CD14-positive monocyte (primary cell): ENCODE measurements at regions not wholly inside any gene's neighbourhood (a gene's known extent, or its start where the extent isn't known, plus 50 kb on each side); places are given as distances from the start of the nearest gene placed in this dataset.

Source experiments
- DNase-seq, 3 donors: peaks; one replicate each; pipeline ENCODE4 v3.0.0-alpha.2; 2011 to 2022
- H2AFZ ChIP-seq: 2 replicates; pipeline ENCODE4 v1.6.0; 2012; ENCODE audit warnings: mild to moderate bottlenecking, low read depth, low read length, inconsistent platforms; ENCODE audit not compliant: insufficient read depth, poor library complexity, severe bottlenecking
- H3K27ac ChIP-seq, 2 donors: 1 replicate in 1 of 2; 2 replicates in 1 of 2; pipeline ENCODE4 v1.5.1; 2012 to 2013; ENCODE audit warnings: low read length in 2 of 2, control low read depth in 1 of 2, inconsistent platforms in 1 of 2, low read depth in 1 of 2, mild to moderate bottlenecking in 1 of 2
- H3K27me3 ChIP-seq, 2 donors: one replicate each; pipeline versions ENCODE4 v1.6.0 to v1.6.1; 2011 to 2013; ENCODE audit warnings: low read length in 2 of 2; ENCODE audit not compliant: control insufficient read depth in 2 of 2, insufficient read depth in 2 of 2
- H3K36me3 ChIP-seq, 2 donors: replicated peaks in 1 of 2; 1 replicate in 1 of 2; 2 replicates in 1 of 2; pipeline versions ENCODE4 v1.5.1 to v1.6.1; 2012 to 2013; ENCODE audit warnings: low read length in 2 of 2, control low read depth in 1 of 2, inconsistent platforms in 1 of 2, mild to moderate bottlenecking in 1 of 2; ENCODE audit not compliant: insufficient read depth in 2 of 2, control insufficient read depth in 1 of 2
- H3K4me1 ChIP-seq, 2 donors: 1 replicate in 1 of 2; 2 replicates in 1 of 2; pipeline versions ENCODE4 v1.5.1 to v1.6.1; 2012 to 2013; ENCODE audit warnings: low read length in 2 of 2, control low read depth in 1 of 2, inconsistent platforms in 1 of 2, mild to moderate bottlenecking in 1 of 2, moderate library complexity in 1 of 2; ENCODE audit not compliant: insufficient read depth in 2 of 2, control insufficient read depth in 1 of 2
- H3K4me2 ChIP-seq: replicated peaks from 2 replicates; pipeline ENCODE3; 2012; ENCODE audit warnings: low read length, moderate library complexity, mild to moderate bottlenecking; ENCODE audit not compliant: poor library complexity, severe bottlenecking; ENCODE audit errors: extremely low read depth
- H3K4me3 ChIP-seq, 3 experiments: fragments of 200-600 bp in 1 of 3; sonication (generic) in 1 of 3; replicated peaks in 1 of 3; 1 replicate in 2 of 3; 2 replicates in 1 of 3; pipeline ENCODE4 v1.5.1; 2011 to 2013; ENCODE audit warnings: low read length in 3 of 3, mild to moderate bottlenecking in 3 of 3, control low read depth in 2 of 3, low read depth in 2 of 3, inconsistent platforms in 1 of 3, moderate library complexity in 1 of 3
- H3K79me2 ChIP-seq: 2 replicates; pipeline ENCODE4 v1.6.0; 2012; ENCODE audit warnings: mild to moderate bottlenecking, control low read depth, inconsistent platforms, low read length, moderate library complexity; ENCODE audit not compliant: insufficient read depth
- H3K9ac ChIP-seq: 2 replicates; pipeline ENCODE4 v1.6.0; 2017; ENCODE audit warnings: low read length, mild to moderate bottlenecking; ENCODE audit not compliant: insufficient read depth, poor library complexity, severe bottlenecking
- H3K9me3 ChIP-seq, 2 donors: replicated peaks in 1 of 2; 1 replicate in 1 of 2; 2 replicates in 1 of 2; pipeline versions ENCODE4 v1.5.1 to v1.6.1; 2012 to 2013; ENCODE audit warnings: low read length in 2 of 2, control low read depth in 1 of 2; ENCODE audit not compliant: control insufficient read depth in 1 of 2, insufficient read depth in 1 of 2
- H4K20me1 ChIP-seq: 2 replicates; pipeline ENCODE4 v1.6.0; 2012; ENCODE audit warnings: mild to moderate bottlenecking, low read length, control low read depth, moderate library complexity; ENCODE audit not compliant: insufficient read depth
- H3K27ac Mint-ChIP-seq, 7 donors: one replicate each; pipeline ENCODE4 v1.8.0; 2020; ENCODE audit warnings: mild to moderate bottlenecking in 7 of 7, mixed read lengths in 7 of 7, moderate library complexity in 6 of 7, inconsistent platforms in 2 of 7
- H3K27me3 Mint-ChIP-seq, 3 donors: one replicate each; pipeline ENCODE4 v1.8.0; 2021 to 2022; ENCODE audit warnings: low read depth in 3 of 3, mild to moderate bottlenecking in 3 of 3, mixed read lengths in 3 of 3, moderate library complexity in 3 of 3, inconsistent platforms in 1 of 3
- H3K36me3 Mint-ChIP-seq, 2 donors: one replicate each; pipeline ENCODE4 v1.8.0; 2020; ENCODE audit warnings: mixed read lengths in 2 of 2, inconsistent platforms in 1 of 2, mild to moderate bottlenecking in 1 of 2
- H3K4me1 Mint-ChIP-seq: one replicate; pipeline ENCODE4 v1.8.0; 2020; ENCODE audit warnings: mild to moderate bottlenecking, mixed read lengths
- H3K4me3 Mint-ChIP-seq, 2 donors: one replicate each; pipeline ENCODE4 v1.8.0; 2020; ENCODE audit warnings: mild to moderate bottlenecking in 2 of 2, mixed read lengths in 2 of 2, moderate library complexity in 1 of 2
- H3K9me3 Mint-ChIP-seq, 7 donors: one replicate each; pipeline ENCODE4 v1.8.0; 2020 to 2022; ENCODE audit warnings: mixed read lengths in 7 of 7, mild to moderate bottlenecking in 6 of 7, moderate library complexity in 6 of 7, inconsistent platforms in 2 of 7
- WGBS: methylation state at CpG from one replicate; pipeline ENCODE4 v1.1.5; 2013; ENCODE audit warnings: missing lambda C conversion rate; ENCODE audit not compliant: insufficient coverage; 5-methylcytosine and 5-hydroxymethylcytosine counted together
- intact Hi-C, 2 donors: fragments of 100-400 bp; cut with micrococcal nuclease; formaldehyde crosslinking; loops; one replicate each; pipeline versions ENCODE4 v1.15.0 to v1.15.1; 2023
- TF ChIP-seq, protein P1 (sequence below): fragments of 200-600 bp; IDR thresholded peaks from one replicate; pipeline ENCODE4 v1.8.0; 2022; ENCODE audit warnings: antibody characterized with exemption, mild to moderate bottlenecking

DNA sequence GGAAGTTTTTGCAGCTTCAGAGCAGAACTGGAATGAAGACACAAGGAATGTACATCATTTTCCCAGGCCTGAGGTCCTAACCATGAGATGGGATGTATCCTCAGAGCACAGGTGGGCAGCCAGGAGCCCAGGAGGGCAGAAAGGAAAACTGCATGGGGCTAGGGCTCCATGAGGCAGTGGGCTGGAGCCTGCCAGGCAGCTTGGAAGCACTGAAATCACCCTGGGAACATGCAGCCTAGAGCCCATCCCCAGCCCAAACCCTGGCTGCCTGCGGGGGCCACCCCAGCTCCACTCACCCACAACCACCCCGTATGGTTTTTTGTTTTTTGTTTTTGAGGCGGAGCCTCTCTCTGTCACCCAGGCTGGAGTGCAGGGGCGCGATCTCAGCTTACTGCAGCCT is 86.2 kb upstream of the SIAH1 start:
- H3K36me3 ChIP-seq = no peaks in the 10 kb centered on the region
- no peaks in the 10 kb centered on the region for H3K79me2 ChIP-seq
- H3K9ac ChIP-seq = no peak overlapping the region
- no peak overlapping the region for H2AFZ ChIP-seq
- Mint-ChIP-seq H3K4me3 (no peak overlapping the region), H3K27me3 (peaks cover 0 to 3% (median 1%) of the 10 kb centered on the region in 3 donors), H3K36me3 (no peaks in the 10 kb centered on the region), H3K9me3 (peaks cover 0 to 8% (median 2%) of the 10 kb centered on the region in 7 donors), H3K4me1 (no peaks in the 10 kb centered on the region), H3K27ac (no peak overlapping the region)
- no peaks in the 10 kb centered on the region for H4K20me1 ChIP-seq
- 85% methylated on average over 4 of the region's 5 CpGs for WGBS
- no peak overlapping the region for H3K27ac ChIP-seq
- DNase-seq = no peak
- H3K27me3 ChIP-seq = no peaks in the 10 kb centered on the region
- no peak overlapping the region for H3K4me2 ChIP-seq
- H3K9me3 ChIP-seq = peaks cover 0 to 4% of the 10 kb centered on the region in 2 donors
- TF ChIP-seq, protein P1, sequence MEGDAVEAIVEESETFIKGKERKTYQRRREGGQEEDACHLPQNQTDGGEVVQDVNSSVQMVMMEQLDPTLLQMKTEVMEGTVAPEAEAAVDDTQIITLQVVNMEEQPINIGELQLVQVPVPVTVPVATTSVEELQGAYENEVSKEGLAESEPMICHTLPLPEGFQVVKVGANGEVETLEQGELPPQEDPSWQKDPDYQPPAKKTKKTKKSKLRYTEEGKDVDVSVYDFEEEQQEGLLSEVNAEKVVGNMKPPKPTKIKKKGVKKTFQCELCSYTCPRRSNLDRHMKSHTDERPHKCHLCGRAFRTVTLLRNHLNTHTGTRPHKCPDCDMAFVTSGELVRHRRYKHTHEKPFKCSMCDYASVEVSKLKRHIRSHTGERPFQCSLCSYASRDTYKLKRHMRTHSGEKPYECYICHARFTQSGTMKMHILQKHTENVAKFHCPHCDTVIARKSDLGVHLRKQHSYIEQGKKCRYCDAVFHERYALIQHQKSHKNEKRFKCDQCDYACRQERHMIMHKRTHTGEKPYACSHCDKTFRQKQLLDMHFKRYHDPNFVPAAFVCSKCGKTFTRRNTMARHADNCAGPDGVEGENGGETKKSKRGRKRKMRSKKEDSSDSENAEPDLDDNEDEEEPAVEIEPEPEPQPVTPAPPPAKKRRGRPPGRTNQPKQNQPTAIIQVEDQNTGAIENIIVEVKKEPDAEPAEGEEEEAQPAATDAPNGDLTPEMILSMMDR = no peak
- no peaks in the 10 kb centered on the region for H3K4me1 ChIP-seq
- H3K4me3 ChIP-seq = no peak overlapping the region
- intact Hi-C loops = no loop called here

DNA sequence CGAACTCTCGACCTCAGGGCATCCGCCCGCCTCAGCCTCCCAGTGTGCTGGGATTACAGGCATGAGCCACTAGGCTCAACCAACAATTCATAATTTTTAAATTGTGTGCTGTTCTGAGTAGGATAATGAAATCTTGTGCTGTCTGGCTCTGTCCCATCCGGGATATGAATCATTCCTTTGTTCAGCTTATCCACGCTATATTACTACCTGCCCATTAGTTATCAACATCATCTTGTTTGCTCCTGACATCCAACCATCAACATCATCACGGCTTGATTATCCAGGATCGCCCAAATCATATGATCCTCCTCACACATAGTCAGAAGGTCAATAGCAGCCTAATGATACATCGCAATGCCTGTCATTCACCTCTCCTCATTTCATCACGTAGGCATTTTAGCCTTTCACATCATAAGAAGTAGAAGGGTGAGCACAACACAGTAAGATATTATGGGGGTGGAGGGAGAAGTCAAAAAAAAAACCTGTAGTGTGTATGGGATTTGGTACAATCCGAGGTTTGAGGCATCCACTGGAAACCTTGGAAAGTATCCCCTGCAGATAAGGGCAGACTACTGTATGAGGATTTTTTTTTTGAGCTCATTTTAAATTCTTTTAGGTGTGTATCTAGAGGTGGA is 77.0 kb upstream of the SIAH1 start:
- H3K9me3 Mint-ChIP-seq = peaks cover 0 to 6% (median 3%) of the 10 kb centered on the region in 7 donors
- H3K9ac ChIP-seq = no peak overlapping the region
- no peak overlapping the region for H3K4me3 Mint-ChIP-seq
- peaks cover 0 to 4% of the 10 kb centered on the region in 2 donors for H3K9me3 ChIP-seq
- intact Hi-C loops = no loop called here
- no peaks in the 10 kb centered on the region for H3K79me2 ChIP-seq
- no peak overlapping the region for H2AFZ ChIP-seq
- no peak overlapping the region for H3K4me3 ChIP-seq
- peaks cover 21% of the 10 kb centered on the region for H3K4me1 Mint-ChIP-seq
- DNase-seq = no peak
- peaks cover 12 to 21% of the 10 kb centered on the region in 2 donors for H3K4me1 ChIP-seq
- no peaks in the 10 kb centered on the region for H4K20me1 ChIP-seq
- TF ChIP-seq, protein P1 = no peak
- H3K36me3 ChIP-seq = no peaks in the 10 kb centered on the region
- no peak overlapping the region for H3K4me2 ChIP-seq
- 96% methylated on average over 4 of the region's 11 CpGs for WGBS
- no peak overlapping the region for H3K27ac ChIP-seq
- H3K27me3 ChIP-seq = no peaks in the 10 kb centered on the region
- H3K27ac Mint-ChIP-seq = no peak overlapping the region
- no peaks in the 10 kb centered on the region for H3K36me3 Mint-ChIP-seq
- H3K27me3 Mint-ChIP-seq = peaks cover 0 to 2% (median 2%) of the 10 kb centered on the region in 3 donors
